Cardiac muscle cell (in vitro differentiated cells and primary cell): ENCODE measurements at regions not wholly inside any gene's neighbourhood (a gene's known extent, or its start where the extent isn't known, plus 50 kb on each side); places are given as distances from the start of the nearest gene placed in this dataset.
A peak's percentile ranks its signal among the peaks of the same experiment; 100 is the strongest.
"Not testable (repeated sequence)": the region's sequence is repeated elsewhere in the genome, so short reads cannot be mapped to it uniquely, and the experiment has no call there.

Experiments used
- DNase-seq, 2 donors: peaks; one replicate each; pipeline versions ENCODE4 v3.0.0 to v3.0.0-alpha.2; 2010 to 2017; ENCODE audit warnings: low read depth in 1 of 2, low spot score in 1 of 2
- H3K27ac ChIP-seq: fragments of 200-600 bp; sonication (generic); 2 replicates; pipeline ENCODE4 v1.5.1; 2016
- H3K27me3 ChIP-seq: fragments of 200-600 bp; sonication (generic); 2 replicates; pipeline ENCODE4 v1.6.0; 2016; ENCODE audit warnings: control low read depth
- H3K36me3 ChIP-seq: fragments of 200-600 bp; sonication (generic); 2 replicates; pipeline ENCODE4 v1.5.1; 2016; ENCODE audit warnings: control low read depth
- H3K4me1 ChIP-seq: fragments of 200-600 bp; sonication (generic); 2 replicates; pipeline ENCODE4 v1.8.1; 2017; ENCODE audit warnings: low read depth, mild to moderate bottlenecking, mixed run types
- H3K4me3 ChIP-seq: fragments of 200-600 bp; sonication (generic); 2 replicates; pipeline ENCODE4 v1.5.1; 2016; ENCODE audit warnings: mild to moderate bottlenecking
- H3K9me3 ChIP-seq: fragments of 200-600 bp; sonication (generic); 2 replicates; pipeline ENCODE4 v1.5.1; 2017; ENCODE audit warnings: low read depth, mild to moderate bottlenecking, control low read depth

DNA sequence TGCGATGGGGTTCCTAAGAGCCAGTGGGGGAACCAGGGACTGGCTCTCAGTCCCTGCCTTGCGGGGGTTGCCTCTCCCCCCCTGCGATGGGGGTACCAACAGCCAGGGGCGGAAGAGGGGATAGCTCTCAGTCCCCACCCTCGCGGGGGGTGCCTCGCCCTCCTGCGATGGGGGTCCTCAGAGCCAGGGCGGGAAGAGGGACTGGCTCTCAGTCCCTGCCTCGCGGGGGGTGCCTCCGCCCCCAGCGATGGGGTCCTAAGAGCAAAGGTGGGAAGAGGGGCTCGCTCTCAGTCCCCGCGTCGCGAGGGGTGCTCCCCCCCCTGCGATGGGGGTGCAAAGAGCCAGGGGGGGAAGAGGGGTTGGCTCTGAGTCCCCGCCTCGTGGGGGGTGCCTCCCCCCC lies 162.0 kb downstream of the ATP6V0E2 start:
- not testable (repeated sequence) for H3K27ac ChIP-seq, H3K36me3 ChIP-seq, H3K9me3 ChIP-seq, H3K4me1 ChIP-seq, H3K4me3 ChIP-seq, H3K27me3 ChIP-seq, DNase-seq

DNA sequence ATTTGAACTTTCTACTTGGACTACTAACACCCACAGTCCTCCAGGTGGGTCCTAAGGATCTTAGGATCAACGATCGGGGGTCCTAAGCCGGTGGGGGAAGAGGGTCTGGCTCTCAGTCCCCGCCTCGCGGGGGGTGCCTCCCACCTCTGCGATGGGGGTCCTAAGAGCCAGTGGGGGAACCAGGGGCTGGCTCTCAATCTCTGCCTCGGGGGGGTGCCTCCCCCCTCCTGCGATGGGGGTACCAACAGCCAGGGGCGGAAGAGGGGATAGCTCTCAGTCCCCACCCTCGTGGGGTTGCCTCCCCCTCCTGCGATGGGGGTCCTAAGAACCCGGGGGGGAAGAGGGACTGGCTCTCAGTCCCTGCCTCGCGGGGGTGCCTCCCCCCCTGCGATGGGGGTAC lies 165.3 kb downstream of the ATP6V0E2 start:
- not testable (repeated sequence) for H3K4me3 ChIP-seq, H3K9me3 ChIP-seq, H3K27me3 ChIP-seq, DNase-seq, H3K36me3 ChIP-seq, H3K27ac ChIP-seq, H3K4me1 ChIP-seq

DNA sequence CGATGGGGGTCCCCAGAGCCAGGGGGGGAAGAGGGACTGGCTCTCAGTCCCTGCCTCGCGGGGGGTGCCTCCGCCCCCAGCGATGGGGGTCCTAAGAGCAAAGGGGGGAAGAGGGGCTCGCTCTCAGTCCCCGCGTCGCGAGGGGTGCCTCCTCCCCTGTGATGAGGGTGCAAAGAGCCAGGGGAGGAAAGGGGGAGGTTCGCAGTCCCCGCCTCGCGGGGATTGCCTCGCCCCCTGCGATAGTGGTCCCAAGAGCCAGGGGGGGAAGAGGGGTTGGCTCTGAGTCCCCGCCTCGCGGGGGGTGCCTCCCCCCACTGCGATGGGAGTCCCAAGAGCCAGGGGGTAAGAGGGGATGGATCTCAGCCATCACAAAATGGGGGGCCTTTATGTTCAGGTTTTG lies 168.5 kb downstream of the ATP6V0E2 start:
- H3K27ac ChIP-seq, DNase-seq, H3K9me3 ChIP-seq, H3K4me3 ChIP-seq, H3K4me1 ChIP-seq, H3K36me3 ChIP-seq: not testable (repeated sequence)
- H3K27me3 ChIP-seq, result peaks cover 22% of the 10 kb centered on the region

DNA sequence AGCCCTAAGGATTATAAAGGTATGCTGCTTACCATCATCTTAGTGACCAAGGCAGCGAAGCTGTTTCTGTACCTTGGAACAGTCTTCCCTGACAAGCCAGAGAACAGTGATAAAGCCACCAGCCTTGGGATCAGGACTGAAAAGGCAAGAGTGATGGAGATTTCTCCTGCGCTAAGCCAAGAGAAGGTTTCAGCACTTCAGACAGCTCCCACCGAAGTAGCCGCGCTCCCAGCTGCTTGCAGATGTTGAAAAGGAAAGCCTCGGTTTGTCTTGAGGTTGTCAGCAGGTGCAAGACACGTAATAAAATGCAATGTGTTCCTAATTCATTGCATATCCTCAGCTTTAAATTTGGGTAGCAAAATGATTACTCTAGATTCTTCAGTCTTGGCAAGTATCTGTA lies 171.0 kb downstream of the ATP6V0E2 start:
- H3K27ac ChIP-seq, H3K36me3 ChIP-seq, H3K9me3 ChIP-seq, H3K4me1 ChIP-seq, H3K4me3 ChIP-seq: not testable (repeated sequence)
- H3K27me3 ChIP-seq, result peaks cover 45% of the 10 kb centered on the region
- DNase-seq, result peak; percentile 36 to 82

DNA sequence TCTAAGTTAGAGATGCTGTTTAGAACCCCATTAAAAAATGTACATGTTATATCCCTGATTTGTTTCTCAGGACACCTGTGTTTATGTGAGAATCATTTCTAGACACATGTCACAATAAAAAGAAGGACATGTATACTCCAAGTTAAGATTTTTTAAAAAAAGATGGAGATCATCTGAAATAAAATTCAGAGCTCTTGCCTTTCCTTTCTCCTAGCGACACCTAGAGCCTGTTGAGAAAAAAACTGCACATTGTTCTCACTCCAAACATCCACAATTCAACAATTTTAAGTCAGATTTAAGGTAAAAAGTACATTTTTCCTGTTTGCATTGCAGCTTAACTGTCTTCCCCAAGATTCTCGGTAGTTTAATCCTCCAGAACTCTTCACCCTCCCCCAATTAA lies 171.8 kb downstream of the ATP6V0E2 start:
- not testable (repeated sequence) for H3K4me3 ChIP-seq, H3K4me1 ChIP-seq, H3K36me3 ChIP-seq, H3K27ac ChIP-seq, DNase-seq, H3K9me3 ChIP-seq
- peaks cover 50% of the 10 kb centered on the region for H3K27me3 ChIP-seq

DNA sequence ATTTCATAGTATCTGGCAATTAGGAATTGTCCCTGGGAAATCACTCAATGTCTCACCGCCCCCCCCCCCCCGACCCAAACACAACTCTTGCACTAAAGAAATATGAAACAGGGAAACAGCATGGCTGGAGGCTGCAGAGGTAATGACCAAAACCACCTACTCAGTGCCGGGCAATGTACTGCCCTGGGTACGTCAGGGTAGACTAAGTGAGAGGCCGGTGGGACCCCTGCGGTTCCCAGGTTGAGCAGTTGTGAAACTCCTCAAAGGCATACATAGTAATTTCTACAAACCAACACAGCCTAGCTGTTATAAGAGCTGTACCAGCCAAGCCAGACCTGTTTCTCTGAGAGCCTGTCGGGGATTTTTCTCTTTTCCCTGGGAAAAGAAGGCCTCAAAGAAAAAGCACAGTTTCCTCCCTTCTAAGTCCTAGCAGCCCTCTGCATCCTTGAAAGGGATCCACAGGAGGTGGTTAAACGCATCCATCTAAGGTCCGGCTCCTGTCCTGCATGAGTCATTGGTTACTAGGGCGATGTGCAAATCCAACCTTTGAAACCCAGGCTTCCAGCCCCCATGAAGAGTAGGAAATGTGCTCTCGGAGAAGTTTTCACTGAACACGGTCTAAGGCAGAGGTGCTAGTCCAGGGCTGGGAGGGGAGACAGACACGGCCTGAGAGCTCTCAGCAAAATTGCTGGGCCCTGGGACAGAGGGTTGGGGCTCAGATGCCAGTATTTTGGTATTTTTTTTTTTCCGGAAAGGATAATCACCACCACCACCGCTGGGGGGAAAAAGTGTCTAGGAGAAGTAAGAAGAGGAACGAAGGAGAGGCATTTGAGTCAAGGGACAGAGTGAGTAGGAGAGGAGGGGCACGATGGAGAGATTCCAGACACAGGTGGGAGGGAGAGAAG lies 172.8 kb downstream of the ATP6V0E2 start:
- not testable (repeated sequence) for H3K4me1 ChIP-seq, H3K4me3 ChIP-seq
- peaks cover 50% of the 10 kb centered on the region for H3K27me3 ChIP-seq

DNA sequence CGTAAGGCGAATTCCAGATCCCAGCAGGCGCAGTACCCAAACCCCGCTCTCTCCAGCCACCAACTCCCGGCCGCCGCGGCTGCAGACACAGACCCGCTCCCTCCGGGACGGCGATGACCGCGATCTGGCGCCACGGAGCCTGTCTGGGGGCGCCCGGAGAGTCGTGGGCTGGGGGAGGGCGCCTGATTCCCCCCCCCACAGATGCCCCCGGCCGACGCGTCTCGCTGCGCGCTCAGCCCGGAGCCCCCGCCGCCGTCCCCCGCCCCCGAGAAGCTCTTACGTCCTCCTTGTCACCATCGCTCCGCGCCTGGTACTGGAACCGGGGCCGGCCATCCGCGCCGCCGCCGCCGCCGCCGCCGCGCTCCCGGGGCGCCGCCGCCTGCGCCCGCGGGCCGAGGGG lies 173.6 kb downstream of the ATP6V0E2 start:
- H3K27me3 ChIP-seq, result peaks cover 50% of the 10 kb centered on the region
- peak in 1 of 2 donors; percentile 31 for DNase-seq

More for the DNA sequence above, 172.8 kb downstream of the ATP6V0E2 start:
- not testable (repeated sequence) for H3K27ac ChIP-seq, DNase-seq, H3K36me3 ChIP-seq, H3K9me3 ChIP-seq

DNA sequence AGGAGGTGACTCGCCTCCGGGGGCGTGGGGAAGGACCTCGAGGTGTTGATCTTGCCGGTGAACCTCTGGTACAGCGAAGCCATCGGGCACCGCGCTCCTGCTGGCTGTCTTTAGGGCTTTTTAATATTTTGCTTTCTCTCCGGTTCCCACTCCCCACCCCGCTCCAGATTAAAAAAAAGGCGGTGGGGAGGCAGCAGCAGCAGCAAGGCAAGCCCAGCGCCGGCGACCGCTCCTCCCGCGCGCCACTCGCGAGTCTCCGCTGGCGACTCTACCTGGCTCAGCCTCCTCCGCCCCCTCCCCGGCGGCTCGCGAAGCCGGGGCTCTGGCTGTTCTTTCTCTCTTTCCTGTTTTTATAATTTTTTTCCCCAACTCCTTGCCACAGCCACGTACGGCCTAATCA lies 174.0 kb downstream of the ATP6V0E2 start:
- H3K9me3 ChIP-seq, H3K36me3 ChIP-seq, H3K27ac ChIP-seq, DNase-seq, H3K4me1 ChIP-seq: not testable (repeated sequence)
- H3K27me3 ChIP-seq, result peaks cover 50% of the 10 kb centered on the region
- H3K4me3 ChIP-seq, result peak overlapping the region; percentile 26

More for the DNA sequence above, 173.6 kb downstream of the ATP6V0E2 start:
- not testable (repeated sequence) for H3K36me3 ChIP-seq, H3K4me1 ChIP-seq, H3K27ac ChIP-seq, H3K9me3 ChIP-seq
- peak overlapping the region; percentile 26 for H3K4me3 ChIP-seq

DNA sequence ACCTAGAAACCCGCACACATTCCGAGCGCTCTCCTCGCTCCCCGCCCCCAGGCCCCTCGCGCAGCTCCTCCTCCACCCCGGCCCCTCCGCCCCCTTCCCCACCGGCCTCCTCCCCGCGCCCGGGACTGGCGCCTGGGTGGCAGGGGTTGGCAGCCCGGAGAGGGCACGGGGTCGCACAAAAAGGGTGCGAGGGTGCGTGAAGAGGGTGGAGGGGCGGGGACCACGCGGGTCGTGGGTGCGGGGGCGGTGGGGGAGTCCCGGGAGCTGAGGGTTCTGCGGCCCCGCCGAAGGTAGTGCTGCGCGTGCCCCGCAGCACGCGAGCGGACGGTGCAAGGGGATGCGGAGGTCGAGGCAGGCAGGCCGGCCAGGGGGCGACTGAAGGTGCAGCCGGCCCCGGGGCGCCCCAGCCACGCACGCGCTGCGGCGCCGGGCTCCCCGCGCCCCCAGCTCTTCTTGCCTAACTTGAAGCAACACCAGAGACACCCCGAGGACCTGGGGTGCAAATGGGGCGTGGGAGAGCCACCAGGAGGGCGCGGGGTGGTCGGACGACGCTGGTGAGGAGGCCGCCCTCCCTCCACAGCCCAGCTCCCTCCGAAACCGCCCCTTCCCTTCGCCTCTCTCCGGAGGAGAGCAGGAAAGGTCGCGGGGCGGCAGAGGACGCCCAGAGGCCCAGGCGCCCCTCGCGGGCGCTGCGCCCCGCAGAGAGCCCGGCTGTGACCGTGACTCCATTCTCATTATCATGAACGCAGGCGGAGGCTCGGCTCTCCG lies 174.7 kb downstream of the ATP6V0E2 start:
- H3K27ac ChIP-seq, H3K4me1 ChIP-seq, H3K9me3 ChIP-seq, H3K36me3 ChIP-seq: not testable (repeated sequence)
- peak in 1 of 2 donors; percentile 17 for DNase-seq
- Histone ChIP-seq H3K4me3 (peak overlapping the region; percentile 26), H3K27me3 (peaks cover 52% of the 10 kb centered on the region)

DNA sequence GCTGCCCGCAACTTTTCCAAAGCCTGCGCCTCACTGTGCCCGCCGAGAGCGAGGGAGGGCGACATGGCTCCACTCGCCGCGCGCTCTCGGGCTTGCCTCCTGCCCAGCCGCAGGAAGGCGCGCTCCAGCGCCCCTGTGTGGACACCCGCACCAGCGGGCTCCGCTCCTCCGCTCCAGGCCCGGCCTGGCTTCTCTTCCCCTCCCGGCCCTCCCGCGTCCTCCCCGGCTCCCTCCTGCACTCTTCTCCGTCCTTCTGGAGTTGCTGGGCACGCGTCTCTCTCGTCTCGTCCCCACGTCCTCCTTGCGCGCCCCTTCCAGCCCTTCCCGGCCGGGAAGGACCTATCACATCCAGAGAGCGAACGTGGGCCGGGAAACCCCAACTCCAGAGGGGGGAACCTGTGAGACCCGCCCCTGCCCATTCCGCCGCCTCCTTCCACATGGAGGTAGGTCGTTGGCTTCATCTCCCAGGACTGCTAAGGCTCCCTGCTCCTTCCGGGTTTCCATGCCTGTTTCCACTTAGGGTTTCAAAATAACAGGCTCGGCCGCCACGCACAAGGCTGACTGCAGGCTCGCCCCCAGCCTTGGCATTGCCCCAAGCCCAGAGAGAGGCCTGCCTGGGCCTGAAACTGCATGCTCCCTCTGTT lies 175.4 kb downstream of the ATP6V0E2 start:
- H3K9me3 ChIP-seq, H3K27ac ChIP-seq, H3K4me1 ChIP-seq, H3K36me3 ChIP-seq: not testable (repeated sequence)
- peaks cover 58% of the 10 kb centered on the region for H3K27me3 ChIP-seq
- H3K4me3 ChIP-seq, result peak overlapping the region; percentile 26
- DNase-seq, result peak in 1 of 2 donors; percentile 6

DNA sequence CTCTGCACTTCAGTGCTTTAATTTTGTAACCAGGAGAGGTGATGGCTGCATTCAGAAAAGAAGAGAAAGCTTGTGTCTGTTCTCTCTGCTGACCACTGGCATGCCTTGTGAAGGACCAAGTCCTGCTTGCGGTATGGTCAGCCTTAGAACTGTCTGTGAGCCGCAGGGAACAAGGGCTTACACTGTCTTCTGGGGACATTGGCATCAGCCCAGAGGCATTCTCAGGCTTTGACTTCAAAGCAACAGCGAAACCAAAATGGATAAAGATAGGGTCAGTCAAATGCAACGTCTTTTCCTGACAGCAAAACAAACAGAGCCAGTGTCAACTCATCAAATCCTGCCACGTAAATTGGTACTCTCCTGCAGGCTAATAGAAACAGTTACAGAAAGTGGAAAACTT lies 179.6 kb downstream of the ATP6V0E2 start:
- H3K36me3 ChIP-seq, H3K4me3 ChIP-seq, H3K9me3 ChIP-seq, DNase-seq, H3K27ac ChIP-seq, H3K4me1 ChIP-seq: not testable (repeated sequence)
- peaks cover 40% of the 10 kb centered on the region for H3K27me3 ChIP-seq

DNA sequence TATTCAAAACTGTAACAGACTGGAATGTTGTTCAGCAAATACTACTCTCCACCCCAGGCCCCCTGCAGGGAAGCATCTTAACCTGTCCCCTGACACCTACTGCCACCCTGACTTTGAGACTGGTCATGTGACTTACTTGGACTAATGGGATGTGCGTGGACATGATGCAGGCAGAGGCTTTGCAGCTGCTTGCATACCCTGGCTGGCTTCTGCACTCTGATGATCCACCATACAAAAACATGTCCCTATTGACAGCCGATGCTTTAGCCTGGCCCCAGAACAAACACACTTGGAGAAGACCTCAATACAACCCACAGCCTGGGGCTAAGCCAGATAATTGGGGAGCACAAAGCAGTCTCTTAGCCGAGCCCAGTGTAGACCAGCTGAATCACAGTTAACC lies 180.5 kb downstream of the ATP6V0E2 start:
- not testable (repeated sequence) for H3K4me1 ChIP-seq, H3K9me3 ChIP-seq, H3K36me3 ChIP-seq, DNase-seq, H3K4me3 ChIP-seq, H3K27ac ChIP-seq
- H3K27me3 ChIP-seq, result peaks cover 34% of the 10 kb centered on the region
